GM10248 (cell line): ENCODE measurements at regions not wholly inside any gene's neighbourhood (a gene's known extent, or its start where the extent isn't known, plus 50 kb on each side); places are given as distances from the start of the nearest gene placed in this dataset.

Experiments
- CTCF ChIA-PET: fragments of 300-600 bp; sonication (Branson Sonifier 250); formaldehyde crosslinking; extraction: SDS; loops from one replicate; lab custom pipeline; 2021; ENCODE audit warnings: antibody characterized with exemption; lab: Yijun Ruan, JAX
- POLR2A ChIA-PET: fragments of 350-650 bp; sonication (Branson Sonifier 250); formaldehyde crosslinking; extraction: SDS; loops from one replicate; lab custom pipeline; 2020; ENCODE audit warnings: antibody characterized with exemption; lab: Yijun Ruan, JAX
- DNase-seq: peaks from one replicate; pipeline ENCODE4 v3.0.0; 2012; ENCODE audit errors: extremely low spot score
- TF ChIP-seq, protein P1 (sequence below): IDR thresholded peaks from 2 replicates; pipeline ENCODE4 v1.5.1; 2012; ENCODE audit warnings: mild to moderate bottlenecking, low read depth; ENCODE audit errors: extremely low read depth, missing control alignments, control extremely low read depth

DNA sequence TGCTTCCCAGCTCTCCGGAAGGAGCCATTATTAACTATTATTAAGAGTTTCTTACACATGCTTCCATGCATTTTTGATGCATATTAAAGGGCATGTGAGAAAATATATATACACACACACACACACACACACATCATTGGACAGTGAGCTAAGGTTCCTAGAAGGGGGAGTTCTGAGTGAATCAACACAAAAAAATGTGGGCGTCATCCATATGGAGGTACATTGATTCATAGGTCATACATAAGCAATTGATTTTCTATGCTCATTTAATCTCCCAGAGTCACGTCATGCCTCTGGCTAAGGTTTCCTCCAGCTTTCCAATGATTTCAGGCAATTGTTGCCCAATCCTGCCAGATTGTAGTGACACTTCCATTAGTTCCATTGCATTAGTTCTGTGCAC lies 269.4 kb downstream of the DNAJB9 start:
- TF ChIP-seq, protein P1, sequence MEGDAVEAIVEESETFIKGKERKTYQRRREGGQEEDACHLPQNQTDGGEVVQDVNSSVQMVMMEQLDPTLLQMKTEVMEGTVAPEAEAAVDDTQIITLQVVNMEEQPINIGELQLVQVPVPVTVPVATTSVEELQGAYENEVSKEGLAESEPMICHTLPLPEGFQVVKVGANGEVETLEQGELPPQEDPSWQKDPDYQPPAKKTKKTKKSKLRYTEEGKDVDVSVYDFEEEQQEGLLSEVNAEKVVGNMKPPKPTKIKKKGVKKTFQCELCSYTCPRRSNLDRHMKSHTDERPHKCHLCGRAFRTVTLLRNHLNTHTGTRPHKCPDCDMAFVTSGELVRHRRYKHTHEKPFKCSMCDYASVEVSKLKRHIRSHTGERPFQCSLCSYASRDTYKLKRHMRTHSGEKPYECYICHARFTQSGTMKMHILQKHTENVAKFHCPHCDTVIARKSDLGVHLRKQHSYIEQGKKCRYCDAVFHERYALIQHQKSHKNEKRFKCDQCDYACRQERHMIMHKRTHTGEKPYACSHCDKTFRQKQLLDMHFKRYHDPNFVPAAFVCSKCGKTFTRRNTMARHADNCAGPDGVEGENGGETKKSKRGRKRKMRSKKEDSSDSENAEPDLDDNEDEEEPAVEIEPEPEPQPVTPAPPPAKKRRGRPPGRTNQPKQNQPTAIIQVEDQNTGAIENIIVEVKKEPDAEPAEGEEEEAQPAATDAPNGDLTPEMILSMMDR = no peak
- POLR2A ChIA-PET = no interaction called here
- no peak for DNase-seq
- CTCF ChIA-PET = interaction anchor here (1.1 to 2.3 kb wide), 2 partner anchors 10 to 28 kb away, joined by 3 to 9 read pairs; no protein-coding TSS in a partner anchor

DNA sequence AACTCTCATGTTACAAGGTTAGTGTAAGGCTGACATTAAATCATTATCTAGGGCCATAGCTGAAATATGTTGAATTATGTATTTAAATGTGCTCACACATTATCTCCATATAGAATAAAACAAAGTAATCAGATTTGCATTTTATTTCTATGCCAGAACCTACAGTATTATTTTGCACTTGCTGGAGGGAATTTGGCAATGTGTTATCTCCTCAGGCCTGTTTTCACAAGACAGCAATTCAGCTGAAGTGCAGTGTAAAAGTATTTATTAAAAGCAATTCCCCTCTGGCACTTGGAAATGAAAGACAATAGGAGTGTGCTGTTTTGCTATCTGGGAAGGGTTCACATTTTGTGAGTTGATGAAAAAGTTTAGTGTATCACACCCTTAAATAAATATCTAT lies 276.3 kb downstream of the DNAJB9 start:
- TF ChIP-seq, protein P1 = no peak
- DNase-seq = no peak
- CTCF ChIA-PET = interaction anchor here (1.0 kb wide), 1 partner anchor 14 kb away, joined by 3 read pairs; no protein-coding TSS in a partner anchor
- POLR2A ChIA-PET = no interaction called here

- CTCF ChIA-PET = interaction anchor here (1.0 kb wide), 1 partner anchor 15 kb away, joined by 3 read pairs; no protein-coding TSS in a partner anchor
- POLR2A ChIA-PET = no interaction called here
- TF ChIP-seq, protein P1 = no peak
- no peak for DNase-seq
These were observed 276.8 kb downstream of the DNAJB9 start for GRCh38 chr7:108846471-108846870.

GRCh38 chr7:108848486-108848885 lies 278.8 kb downstream of the DNAJB9 start:
- no peak for DNase-seq
- CTCF ChIA-PET = no interaction called here
- TF ChIP-seq, protein P1 = no peak
- POLR2A ChIA-PET = no interaction called here

GRCh38 chr7:108860615-108861014 lies 290.9 kb downstream of the DNAJB9 start:
- ChIA-PET CTCF (no interaction called here), POLR2A (no interaction called here)
- DNase-seq = no peak
- TF ChIP-seq, protein P1 = no peak

- TF ChIP-seq, protein P1 = no peak
- no peak for DNase-seq
- POLR2A ChIA-PET = interaction anchor here (0.6 kb wide), 1 partner anchor 16 kb away, joined by 5 read pairs; no protein-coding TSS in a partner anchor
- CTCF ChIA-PET = no interaction called here
These were observed 291.4 kb downstream of the DNAJB9 start for GRCh38 chr7:108861071-108861470.

- DNase-seq = no peak
- TF ChIP-seq, protein P1 = no peak
- ChIA-PET POLR2A (no interaction called here), CTCF (interaction anchor here (1.4 kb wide), 1 partner anchor 9 kb away, joined by 3 read pairs; no protein-coding TSS in a partner anchor)
These were observed 293.7 kb downstream of the DNAJB9 start for GRCh38 chr7:108863227-108863848.
